OCI-LY3 (cell line): ENCODE measurements at regions not wholly inside any gene's neighbourhood (a gene's known extent, or its start where the extent isn't known, plus 50 kb on each side); places are given as distances from the start of the nearest gene placed in this dataset.
"Not testable (repeated sequence)": the region's sequence is repeated elsewhere in the genome, so short reads cannot be mapped to it uniquely, and the experiment has no call there.

Source experiments
- H2AFZ ChIP-seq: fragments of 200-600, 300-600 bp; shearing (Covaris generic); 2 replicates; pipeline ENCODE4 v1.6.0; 2014; ENCODE audit warnings: antibody characterized with exemption, low read depth, low read length
- H3K27ac ChIP-seq: fragments of 200-600, 300-600 bp; sonication (generic); 2 replicates; pipeline ENCODE4 v1.5.1; 2014; ENCODE audit warnings: mild to moderate bottlenecking, low read length, moderate library complexity, mixed read lengths
- H3K27me3 ChIP-seq: fragments of 200-600, 300-600 bp; sonication (generic); 2 replicates; pipeline ENCODE4 v1.6.1; 2014; ENCODE audit warnings: low read depth, low read length, mixed read lengths
- H3K36me3 ChIP-seq: fragments of 200-600, 300-600 bp; sonication (generic); replicated peaks from 2 replicates; pipeline ENCODE3; 2014; ENCODE audit warnings: low read depth, low read length, mixed read lengths
- H3K4me1 ChIP-seq: fragments of 300-600, 200-600 bp; sonication (generic); 2 replicates; pipeline ENCODE4 v1.6.1; 2014; ENCODE audit warnings: low read length, mixed read lengths
- H3K4me2 ChIP-seq: fragments of 200-600, 300-600 bp; sonication (generic); 2 replicates; pipeline ENCODE4 v1.6.1; 2014; ENCODE audit warnings: low read length, mixed read lengths
- H3K4me3 ChIP-seq: fragments of 300-600, 200-600 bp; sonication (generic); 2 replicates; pipeline ENCODE4 v1.5.1; 2014; ENCODE audit warnings: antibody characterized with exemption, mild to moderate bottlenecking, low read length, moderate library complexity
- H3K79me2 ChIP-seq: fragments of 300-600, 200-600 bp; shearing (Covaris generic); 2 replicates; pipeline ENCODE4 v1.6.1; 2014; ENCODE audit warnings: mild to moderate bottlenecking, low read length, mixed read lengths
- H3K9ac ChIP-seq: fragments of 300-600, 200-600 bp; shearing (Covaris generic); 2 replicates; pipeline ENCODE4 v1.6.0; 2014; ENCODE audit warnings: mild to moderate bottlenecking, low read length, moderate library complexity
- H3K9me3 ChIP-seq: fragments of 200-600, 300-600 bp; shearing (Covaris generic); 2 replicates; pipeline ENCODE4 v1.6.1; 2014; ENCODE audit warnings: low read length, mixed read lengths; ENCODE audit not compliant: insufficient read depth
- H4K20me1 ChIP-seq: fragments of 200-600, 300-600 bp; sonication (generic); 2 replicates; pipeline ENCODE4 v1.6.1; 2016; ENCODE audit warnings: low read length, mixed read lengths; ENCODE audit not compliant: insufficient read depth
- CTCF ChIP-seq: fragments of 200-600, 300-600 bp; sonication (generic); IDR thresholded peaks from 2 replicates; pipeline ENCODE4 v1.5.1; 2014; ENCODE audit warnings: antibody characterized with exemption, low read length, low read depth
- EZH2phosphoT487 ChIP-seq: fragments of 200-600 bp; shearing (Covaris generic); IDR thresholded peaks from 2 replicates; pipeline ENCODE4 v1.6.1; 2018; ENCODE audit warnings: antibody characterized with exemption, mixed run types, low read depth

- Histone ChIP-seq H3K27me3 (no peaks in the 10 kb centered on the region), H3K4me1 (peaks cover 38% of the 10 kb centered on the region), H3K4me3 (no peak overlapping the region), H3K36me3 (peaks cover 17% of the 10 kb centered on the region), H3K9ac (no peak overlapping the region), H4K20me1 (no peaks in the 10 kb centered on the region), H3K79me2 (no peaks in the 10 kb centered on the region), H3K27ac (no peak overlapping the region), H3K4me2 (no peak overlapping the region), H3K9me3 (peaks cover 16% of the 10 kb centered on the region), H2AFZ (no peak overlapping the region)
- TF ChIP-seq EZH2phosphoT487 (no peak), CTCF (no peak)
Observed at GRCh38 chr20:2223558-2224367, 72.0 kb upstream of the TGM3 start.

GRCh38 chr20:2224368-2224639 is 71.5 kb upstream of the TGM3 start:
- H3K27me3 ChIP-seq = no peaks in the 10 kb centered on the region
- peaks cover 12% of the 10 kb centered on the region for H3K9me3 ChIP-seq
- H3K9ac ChIP-seq = no peak overlapping the region
- peaks cover 12% of the 10 kb centered on the region for H3K36me3 ChIP-seq
- no peak overlapping the region for H3K27ac ChIP-seq
- H3K79me2 ChIP-seq = no peaks in the 10 kb centered on the region
- H4K20me1 ChIP-seq = no peaks in the 10 kb centered on the region
- peaks cover 37% of the 10 kb centered on the region for H3K4me1 ChIP-seq
- TF ChIP-seq CTCF (no peak), EZH2phosphoT487 (no peak)
- no peak overlapping the region for H2AFZ ChIP-seq
- no peak overlapping the region for H3K4me2 ChIP-seq
- no peak overlapping the region for H3K4me3 ChIP-seq

GRCh38 chr20:2227285-2227684 is 68.5 kb upstream of the TGM3 start:
- not testable (repeated sequence) for H2AFZ ChIP-seq, H3K9me3 ChIP-seq, H3K4me2 ChIP-seq, H3K4me3 ChIP-seq, H3K79me2 ChIP-seq, H3K36me3 ChIP-seq, H3K27ac ChIP-seq, H4K20me1 ChIP-seq, H3K27me3 ChIP-seq, H3K9ac ChIP-seq
- peaks cover 23% of the 10 kb centered on the region for H3K4me1 ChIP-seq

- Histone ChIP-seq H3K9me3 (no peaks in the 10 kb centered on the region), H3K27me3 (no peaks in the 10 kb centered on the region), H3K4me3 (no peak overlapping the region), H3K36me3 (no peaks in the 10 kb centered on the region), H3K27ac (no peak overlapping the region), H2AFZ (no peak overlapping the region), H3K79me2 (no peaks in the 10 kb centered on the region), H3K9ac (no peak overlapping the region), H4K20me1 (no peaks in the 10 kb centered on the region), H3K4me1 (peaks cover 23% of the 10 kb centered on the region), H3K4me2 (peak overlapping the region; percentile 13; the same call in 1 of the 2 replicates)
- TF ChIP-seq EZH2phosphoT487 (no peak), CTCF (no peak)
Observed at GRCh38 chr20:2227861-2228260, 67.9 kb upstream of the TGM3 start.
